ENCODE measurements at regions not wholly inside any gene's neighbourhood (a gene's known extent, or its start where the extent isn't known, plus 50 kb on each side); places are given as distances from the start of the nearest gene placed in this dataset.
"Not testable (repeated sequence)": the region's sequence is repeated elsewhere in the genome, so short reads cannot be mapped to it uniquely, and the experiment has no call there.

DNA sequence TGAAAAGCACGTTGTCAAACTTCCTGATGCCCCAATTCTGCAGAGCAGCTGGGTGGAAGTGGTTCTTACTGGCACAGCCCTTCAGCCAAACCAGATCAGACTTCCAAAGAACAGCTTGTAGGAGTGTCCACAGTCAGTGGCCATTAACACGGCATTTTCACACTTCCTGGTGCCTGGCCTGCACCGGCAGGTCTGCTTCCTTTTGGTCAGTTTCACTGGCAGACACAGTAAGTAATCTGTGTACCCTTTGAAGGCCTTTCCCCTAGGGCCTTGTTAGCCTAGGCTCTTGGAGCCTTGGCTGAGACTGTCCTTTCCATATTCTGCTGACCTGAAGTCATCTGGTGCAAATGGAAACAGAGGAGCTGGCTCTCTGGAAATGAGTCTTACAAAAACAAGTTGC lies 297.5 kb upstream of the TNC start:
- peaks cover under 1% of the 10 kb centered on the region for H3K9me3 Mint-ChIP-seq
- no peaks in the 10 kb centered on the region for H3K27me3 Mint-ChIP-seq (ENCODE audit: low read depth)
- H3K4me3 Mint-ChIP-seq: no peak overlapping the region
- no peaks in the 10 kb centered on the region for H3K36me3 Mint-ChIP-seq (ENCODE audit: low read depth)
- no peak overlapping the region for H3K27ac Mint-ChIP-seq
- H3K4me1 Mint-ChIP-seq (ENCODE audit: low read depth): no peaks in the 10 kb centered on the region

- H3K36me3 Mint-ChIP-seq (ENCODE audit: low read depth): no peaks in the 10 kb centered on the region
- no peaks in the 10 kb centered on the region for H3K27me3 Mint-ChIP-seq (ENCODE audit: low read depth)
- no peak overlapping the region for H3K27ac Mint-ChIP-seq
- H3K9me3 Mint-ChIP-seq: peaks cover 4% of the 10 kb centered on the region
- no peak overlapping the region for H3K4me3 Mint-ChIP-seq
- no peaks in the 10 kb centered on the region for H3K4me1 Mint-ChIP-seq (ENCODE audit: low read depth)
Measured at GRCh38 chr9:115416299-115416698, 298.3 kb upstream of the TNC start.

GRCh38 chr9:115418181-115418580 lies 300.2 kb upstream of the TNC start:
- H3K9me3 Mint-ChIP-seq: peaks cover 12% of the 10 kb centered on the region
- H3K4me1 Mint-ChIP-seq (ENCODE audit: low read depth); H3K36me3 Mint-ChIP-seq (ENCODE audit: low read depth); H3K27ac Mint-ChIP-seq; H3K4me3 Mint-ChIP-seq; H3K27me3 Mint-ChIP-seq (ENCODE audit: low read depth): not testable (repeated sequence)

- Mint-ChIP-seq H3K4me3 (no peak overlapping the region), H3K36me3 (ENCODE audit: low read depth) (no peaks in the 10 kb centered on the region), H3K27me3 (ENCODE audit: low read depth) (no peaks in the 10 kb centered on the region), H3K9me3 (peaks cover 27% of the 10 kb centered on the region), H3K4me1 (ENCODE audit: low read depth) (no peaks in the 10 kb centered on the region), H3K27ac (no peak overlapping the region)
Measured at GRCh38 chr9:115422932-115423440, 305.0 kb upstream of the TNC start.

- H3K27ac Mint-ChIP-seq: no peak overlapping the region
- peaks cover 27% of the 10 kb centered on the region for H3K9me3 Mint-ChIP-seq
- H3K36me3 Mint-ChIP-seq (ENCODE audit: low read depth): no peaks in the 10 kb centered on the region
- no peaks in the 10 kb centered on the region for H3K4me1 Mint-ChIP-seq (ENCODE audit: low read depth)
- H3K4me3 Mint-ChIP-seq: no peak overlapping the region
- no peaks in the 10 kb centered on the region for H3K27me3 Mint-ChIP-seq (ENCODE audit: low read depth)
Measured at GRCh38 chr9:115423646-115424045, 305.7 kb upstream of the TNC start.

- no peak overlapping the region for H3K27ac Mint-ChIP-seq
- H3K36me3 Mint-ChIP-seq (ENCODE audit: low read depth): no peaks in the 10 kb centered on the region
- H3K9me3 Mint-ChIP-seq: peaks cover 26% of the 10 kb centered on the region
- H3K4me1 Mint-ChIP-seq (ENCODE audit: low read depth): no peaks in the 10 kb centered on the region
- no peak overlapping the region for H3K4me3 Mint-ChIP-seq
- H3K27me3 Mint-ChIP-seq (ENCODE audit: low read depth): no peaks in the 10 kb centered on the region
Measured at GRCh38 chr9:115425601-115426000, 307.6 kb upstream of the TNC start.

GRCh38 chr9:115437418-115437817 lies 319.5 kb upstream of the TNC start:
- no peak overlapping the region for H3K4me3 Mint-ChIP-seq
- H3K27ac Mint-ChIP-seq: no peak overlapping the region
- no peaks in the 10 kb centered on the region for H3K4me1 Mint-ChIP-seq (ENCODE audit: low read depth)
- no peaks in the 10 kb centered on the region for H3K27me3 Mint-ChIP-seq (ENCODE audit: low read depth)
- H3K36me3 Mint-ChIP-seq (ENCODE audit: low read depth): no peaks in the 10 kb centered on the region
- peaks cover 3% of the 10 kb centered on the region for H3K9me3 Mint-ChIP-seq

DNA sequence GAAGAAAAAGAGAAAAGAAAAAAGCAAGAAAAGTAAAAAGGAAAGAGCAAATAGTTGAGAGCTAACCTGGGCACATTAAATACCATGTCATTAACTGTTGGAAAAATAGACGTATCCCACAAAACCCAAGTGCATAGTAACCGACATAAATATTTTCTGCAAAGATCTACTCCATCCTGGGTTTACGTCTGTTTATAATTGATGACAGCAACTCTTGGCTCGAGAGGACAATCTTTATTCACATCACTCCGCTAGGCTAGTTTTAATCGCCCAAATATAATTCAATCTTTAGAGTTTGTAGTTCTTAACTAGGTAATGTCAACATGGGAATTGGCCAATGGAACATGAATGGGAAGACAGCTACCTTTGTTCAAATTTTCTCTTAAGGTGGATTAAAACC lies 321.7 kb upstream of the TNC start:
- Mint-ChIP-seq H3K4me1 (ENCODE audit: low read depth) (no peaks in the 10 kb centered on the region), H3K27ac (no peak overlapping the region), H3K9me3 (no peaks in the 10 kb centered on the region), H3K27me3 (ENCODE audit: low read depth) (no peaks in the 10 kb centered on the region), H3K36me3 (ENCODE audit: low read depth) (no peaks in the 10 kb centered on the region), H3K4me3 (no peak overlapping the region)

GRCh38 chr9:115442054-115442453 lies 324.1 kb upstream of the TNC start:
- Mint-ChIP-seq H3K36me3 (ENCODE audit: low read depth) (no peaks in the 10 kb centered on the region), H3K27ac (no peak overlapping the region), H3K4me3 (no peak overlapping the region), H3K27me3 (ENCODE audit: low read depth) (no peaks in the 10 kb centered on the region), H3K4me1 (ENCODE audit: low read depth) (no peaks in the 10 kb centered on the region), H3K9me3 (no peaks in the 10 kb centered on the region)

GRCh38 chr9:115443890-115444289 lies 325.9 kb upstream of the TNC start:
- no peak overlapping the region for H3K4me3 Mint-ChIP-seq
- H3K27me3 Mint-ChIP-seq (ENCODE audit: low read depth): peaks cover 5% of the 10 kb centered on the region
- no peak overlapping the region for H3K27ac Mint-ChIP-seq
- no peaks in the 10 kb centered on the region for H3K36me3 Mint-ChIP-seq (ENCODE audit: low read depth)
- H3K9me3 Mint-ChIP-seq: no peaks in the 10 kb centered on the region
- no peaks in the 10 kb centered on the region for H3K4me1 Mint-ChIP-seq (ENCODE audit: low read depth)

GRCh38 chr9:115444959-115445358 lies 327.0 kb upstream of the TNC start:
- no peaks in the 10 kb centered on the region for H3K36me3 Mint-ChIP-seq (ENCODE audit: low read depth)
- no peak overlapping the region for H3K4me3 Mint-ChIP-seq
- H3K27ac Mint-ChIP-seq: no peak overlapping the region
- H3K4me1 Mint-ChIP-seq (ENCODE audit: low read depth): no peaks in the 10 kb centered on the region
- no peaks in the 10 kb centered on the region for H3K9me3 Mint-ChIP-seq
- H3K27me3 Mint-ChIP-seq (ENCODE audit: low read depth): peaks cover 5% of the 10 kb centered on the region

GRCh38 chr9:115445655-115446054 lies 327.7 kb upstream of the TNC start:
- Mint-ChIP-seq H3K36me3 (ENCODE audit: low read depth) (no peaks in the 10 kb centered on the region), H3K27me3 (ENCODE audit: low read depth) (peaks cover 5% of the 10 kb centered on the region), H3K9me3 (no peaks in the 10 kb centered on the region), H3K4me3 (no peak overlapping the region), H3K27ac (no peak overlapping the region), H3K4me1 (ENCODE audit: low read depth) (no peaks in the 10 kb centered on the region)

- peaks cover 4% of the 10 kb centered on the region for H3K27me3 Mint-ChIP-seq (ENCODE audit: low read depth)
- no peaks in the 10 kb centered on the region for H3K9me3 Mint-ChIP-seq
- H3K4me1 Mint-ChIP-seq (ENCODE audit: low read depth): no peaks in the 10 kb centered on the region
- H3K4me3 Mint-ChIP-seq: no peak overlapping the region
- H3K27ac Mint-ChIP-seq: no peak overlapping the region
- H3K36me3 Mint-ChIP-seq (ENCODE audit: low read depth): no peaks in the 10 kb centered on the region
Measured at GRCh38 chr9:115456515-115456914, 338.6 kb upstream of the TNC start.

- Mint-ChIP-seq H3K27ac (no peak overlapping the region), H3K4me3 (no peak overlapping the region), H3K4me1 (ENCODE audit: low read depth) (no peaks in the 10 kb centered on the region)
Measured at GRCh38 chr9:115461280-115461679, 343.3 kb upstream of the TNC start.

DNA sequence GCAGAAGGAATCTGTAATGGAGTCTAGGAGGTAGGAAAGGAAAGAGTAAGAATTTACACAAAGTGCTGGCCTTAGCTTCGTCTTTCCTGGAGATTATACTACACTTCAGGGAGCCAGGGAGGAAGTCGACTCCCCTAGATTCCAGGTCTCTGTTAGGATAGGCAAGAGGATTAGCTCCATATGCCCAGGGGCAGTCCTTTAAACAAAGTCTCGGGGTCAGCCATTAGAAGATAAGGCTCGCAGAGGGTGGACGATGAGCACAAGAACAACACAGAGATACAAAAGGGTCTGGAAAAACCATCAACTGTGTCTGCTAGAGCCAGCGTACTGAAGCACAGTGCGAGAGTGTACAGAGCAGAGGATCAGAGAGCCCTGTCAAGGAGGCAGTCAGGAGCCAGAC lies 344.7 kb upstream of the TNC start:
- Mint-ChIP-seq H3K27me3 (ENCODE audit: low read depth) (no peaks in the 10 kb centered on the region), H3K27ac (no peak overlapping the region), H3K9me3 (no peaks in the 10 kb centered on the region), H3K4me1 (ENCODE audit: low read depth) (no peaks in the 10 kb centered on the region), H3K4me3 (no peak overlapping the region), H3K36me3 (ENCODE audit: low read depth) (no peaks in the 10 kb centered on the region)

More at GRCh38 chr9:115461280-115461679, 343.3 kb upstream of the TNC start:
- H3K27me3 Mint-ChIP-seq (ENCODE audit: low read depth): no peaks in the 10 kb centered on the region
- H3K9me3 Mint-ChIP-seq: no peaks in the 10 kb centered on the region
- H3K36me3 Mint-ChIP-seq (ENCODE audit: low read depth): no peaks in the 10 kb centered on the region

GRCh38 chr9:115466756-115467155 lies 348.8 kb upstream of the TNC start:
- Mint-ChIP-seq H3K27ac (no peak overlapping the region), H3K27me3 (ENCODE audit: low read depth) (no peaks in the 10 kb centered on the region), H3K4me1 (ENCODE audit: low read depth) (no peaks in the 10 kb centered on the region), H3K9me3 (no peaks in the 10 kb centered on the region), H3K36me3 (ENCODE audit: low read depth) (no peaks in the 10 kb centered on the region), H3K4me3 (no peak overlapping the region)
